Immature natural killer cell (primary cell): ENCODE measurements at regions not wholly inside any gene's neighbourhood (a gene's known extent, or its start where the extent isn't known, plus 50 kb on each side); places are given as distances from the start of the nearest gene placed in this dataset.

Experiments used
- DNase-seq, 3 donors: peaks; one replicate each; pipeline ENCODE4 v3.0.0; 2022; ENCODE audit warnings: mixed read lengths in 1 of 3
- H3K27ac Mint-ChIP-seq, 6 donors: one replicate each; pipeline ENCODE4 v1.8.0; 2020; ENCODE audit warnings: mixed read lengths in 6 of 6, mild to moderate bottlenecking in 5 of 6, inconsistent platforms in 4 of 6, moderate library complexity in 3 of 6
- H3K27me3 Mint-ChIP-seq, 3 donors: one replicate each; pipeline ENCODE4 v1.8.0; 2020 to 2021; ENCODE audit warnings: low read depth in 3 of 3, mild to moderate bottlenecking in 3 of 3, mixed read lengths in 3 of 3, moderate library complexity in 3 of 3, inconsistent platforms in 1 of 3
- H3K36me3 Mint-ChIP-seq, 3 donors: one replicate each; pipeline ENCODE4 v1.8.0; 2020; ENCODE audit warnings: mixed read lengths in 3 of 3, inconsistent platforms in 2 of 3, mild to moderate bottlenecking in 2 of 3
- H3K4me1 Mint-ChIP-seq, 2 donors: one replicate each; pipeline ENCODE4 v1.8.0; 2020; ENCODE audit warnings: inconsistent platforms in 2 of 2, mild to moderate bottlenecking in 2 of 2, mixed read lengths in 2 of 2, moderate library complexity in 1 of 2
- H3K4me3 Mint-ChIP-seq, 5 donors: one replicate each; pipeline ENCODE4 v1.8.0; 2020; ENCODE audit warnings: mild to moderate bottlenecking in 5 of 5, mixed read lengths in 5 of 5, inconsistent platforms in 3 of 5, moderate library complexity in 3 of 5
- H3K9me3 Mint-ChIP-seq, 6 donors: one replicate each; pipeline ENCODE4 v1.8.0; 2020; ENCODE audit warnings: mild to moderate bottlenecking in 6 of 6, mixed read lengths in 6 of 6, inconsistent platforms in 4 of 6, moderate library complexity in 3 of 6

- no peak for DNase-seq
- no peaks in the 10 kb centered on the region for H3K4me1 Mint-ChIP-seq
- H3K27ac Mint-ChIP-seq, result no peak overlapping the region
- H3K27me3 Mint-ChIP-seq, result peaks cover 0 to 9% (median 2%) of the 10 kb centered on the region in 3 donors
- no peak overlapping the region for H3K4me3 Mint-ChIP-seq
- H3K36me3 Mint-ChIP-seq, result no peaks in the 10 kb centered on the region
- H3K9me3 Mint-ChIP-seq, result no peaks in the 10 kb centered on the region
Observed at GRCh38 chr6:40930045-40930444, 109.0 kb downstream of the UNC5CL start.

- Mint-ChIP-seq H3K9me3 (no peaks in the 10 kb centered on the region), H3K27ac (no peak overlapping the region), H3K4me3 (no peak overlapping the region), H3K27me3 (peaks cover 0 to 9% (median 0%) of the 10 kb centered on the region in 3 donors), H3K36me3 (no peaks in the 10 kb centered on the region), H3K4me1 (no peaks in the 10 kb centered on the region)
- no peak for DNase-seq
Observed at GRCh38 chr6:40929176-40929575, 109.8 kb downstream of the UNC5CL start.

- peaks cover 0 to 9% (median 0%) of the 10 kb centered on the region in 3 donors for H3K27me3 Mint-ChIP-seq
Observed at GRCh38 chr6:40928763-40929162, 110.3 kb downstream of the UNC5CL start.

GRCh38 chr6:40928307-40928706 lies 110.7 kb downstream of the UNC5CL start:
- H3K27me3 Mint-ChIP-seq, result peaks cover 0 to 9% (median 0%) of the 10 kb centered on the region in 3 donors
- H3K27ac Mint-ChIP-seq, result no peak overlapping the region
- DNase-seq, result no peak
- no peak overlapping the region for H3K4me3 Mint-ChIP-seq
- H3K36me3 Mint-ChIP-seq, result no peaks in the 10 kb centered on the region
- H3K9me3 Mint-ChIP-seq, result no peaks in the 10 kb centered on the region
- no peaks in the 10 kb centered on the region for H3K4me1 Mint-ChIP-seq

More at GRCh38 chr6:40928763-40929162, 110.3 kb downstream of the UNC5CL start:
- H3K27ac Mint-ChIP-seq, result no peak overlapping the region
- H3K4me3 Mint-ChIP-seq, result no peak overlapping the region
- no peaks in the 10 kb centered on the region for H3K4me1 Mint-ChIP-seq
- H3K36me3 Mint-ChIP-seq, result no peaks in the 10 kb centered on the region
- DNase-seq, result no peak
- no peaks in the 10 kb centered on the region for H3K9me3 Mint-ChIP-seq

- H3K36me3 Mint-ChIP-seq, result no peaks in the 10 kb centered on the region
- peaks cover 0 to 9% (median 0%) of the 10 kb centered on the region in 3 donors for H3K27me3 Mint-ChIP-seq
- no peak overlapping the region for H3K4me3 Mint-ChIP-seq
- no peak for DNase-seq
- H3K27ac Mint-ChIP-seq, result no peak overlapping the region
- H3K4me1 Mint-ChIP-seq, result no peaks in the 10 kb centered on the region
- H3K9me3 Mint-ChIP-seq, result no peaks in the 10 kb centered on the region
Observed at GRCh38 chr6:40925341-40925740, 113.7 kb downstream of the UNC5CL start.

GRCh38 chr6:40924839-40925238 lies 114.2 kb downstream of the UNC5CL start:
- Mint-ChIP-seq H3K9me3 (no peaks in the 10 kb centered on the region), H3K27me3 (peaks cover 0 to 9% (median 0%) of the 10 kb centered on the region in 3 donors), H3K27ac (no peak overlapping the region), H3K4me1 (no peaks in the 10 kb centered on the region), H3K4me3 (no peak overlapping the region), H3K36me3 (no peaks in the 10 kb centered on the region)
- DNase-seq, result no peak

- H3K27me3 Mint-ChIP-seq, result peaks cover 0 to 12% (median 3%) of the 10 kb centered on the region in 3 donors
- no peaks in the 10 kb centered on the region for H3K36me3 Mint-ChIP-seq
- H3K9me3 Mint-ChIP-seq, result no peaks in the 10 kb centered on the region
- H3K4me3 Mint-ChIP-seq, result no peak overlapping the region
- no peak overlapping the region for H3K27ac Mint-ChIP-seq
- no peak for DNase-seq
- H3K4me1 Mint-ChIP-seq, result no peaks in the 10 kb centered on the region
Observed at GRCh38 chr6:40923880-40924279, 115.1 kb downstream of the UNC5CL start.

GRCh38 chr6:40923326-40923725 lies 115.7 kb downstream of the UNC5CL start:
- H3K27ac Mint-ChIP-seq, result no peak overlapping the region
- no peak for DNase-seq
- H3K4me1 Mint-ChIP-seq, result no peaks in the 10 kb centered on the region
- peaks cover 0 to 12% (median 3%) of the 10 kb centered on the region in 3 donors for H3K27me3 Mint-ChIP-seq
- no peak overlapping the region for H3K4me3 Mint-ChIP-seq
- H3K36me3 Mint-ChIP-seq, result no peaks in the 10 kb centered on the region
- H3K9me3 Mint-ChIP-seq, result no peaks in the 10 kb centered on the region

- H3K27ac Mint-ChIP-seq, result no peak overlapping the region
- no peak overlapping the region for H3K4me3 Mint-ChIP-seq
- H3K4me1 Mint-ChIP-seq, result no peaks in the 10 kb centered on the region
- H3K27me3 Mint-ChIP-seq, result peaks cover 0 to 8% (median 3%) of the 10 kb centered on the region in 3 donors
- no peaks in the 10 kb centered on the region for H3K9me3 Mint-ChIP-seq
- no peak for DNase-seq
- H3K36me3 Mint-ChIP-seq, result no peaks in the 10 kb centered on the region
Observed at GRCh38 chr6:40922281-40922680, 116.7 kb downstream of the UNC5CL start.

GRCh38 chr6:40918040-40918651 lies 120.9 kb downstream of the UNC5CL start:
- Mint-ChIP-seq H3K27ac (no peak overlapping the region), H3K9me3 (no peaks in the 10 kb centered on the region), H3K4me3 (no peak overlapping the region), H3K27me3 (peaks cover 1 to 8% (median 5%) of the 10 kb centered on the region in 3 donors), H3K36me3 (no peaks in the 10 kb centered on the region), H3K4me1 (no peaks in the 10 kb centered on the region)
- DNase-seq, result no peak

GRCh38 chr6:40917603-40918002 lies 121.4 kb downstream of the UNC5CL start:
- H3K4me3 Mint-ChIP-seq, result no peak overlapping the region
- no peaks in the 10 kb centered on the region for H3K9me3 Mint-ChIP-seq
- no peaks in the 10 kb centered on the region for H3K4me1 Mint-ChIP-seq
- H3K36me3 Mint-ChIP-seq, result no peaks in the 10 kb centered on the region
- peaks cover 1 to 8% (median 5%) of the 10 kb centered on the region in 3 donors for H3K27me3 Mint-ChIP-seq
- H3K27ac Mint-ChIP-seq, result no peak overlapping the region
- DNase-seq, result no peak

GRCh38 chr6:40916845-40917244 lies 122.2 kb downstream of the UNC5CL start:
- H3K36me3 Mint-ChIP-seq, result no peaks in the 10 kb centered on the region
- H3K27ac Mint-ChIP-seq, result no peak overlapping the region
- DNase-seq, result no peak
- peaks cover 0 to 2% of the 10 kb centered on the region in 2 donors for H3K4me1 Mint-ChIP-seq
- H3K4me3 Mint-ChIP-seq, result no peak overlapping the region
- H3K27me3 Mint-ChIP-seq, result peaks cover 1 to 8% (median 5%) of the 10 kb centered on the region in 3 donors
- H3K9me3 Mint-ChIP-seq, result no peaks in the 10 kb centered on the region

- DNase-seq, result no peak
- H3K9me3 Mint-ChIP-seq, result no peaks in the 10 kb centered on the region
- H3K27me3 Mint-ChIP-seq, result peaks cover 1 to 8% (median 5%) of the 10 kb centered on the region in 3 donors
- H3K36me3 Mint-ChIP-seq, result no peaks in the 10 kb centered on the region
- peaks cover 0 to 2% of the 10 kb centered on the region in 2 donors for H3K4me1 Mint-ChIP-seq
- H3K4me3 Mint-ChIP-seq, result no peak overlapping the region
- no peak overlapping the region for H3K27ac Mint-ChIP-seq
Observed at GRCh38 chr6:40915165-40915564, 123.9 kb downstream of the UNC5CL start.

GRCh38 chr6:40914005-40914404 lies 125.0 kb downstream of the UNC5CL start:
- H3K27ac Mint-ChIP-seq, result no peak overlapping the region
- H3K4me3 Mint-ChIP-seq, result no peak overlapping the region
- no peak for DNase-seq
- H3K9me3 Mint-ChIP-seq, result no peaks in the 10 kb centered on the region
- peaks cover 0 to 2% of the 10 kb centered on the region in 2 donors for H3K4me1 Mint-ChIP-seq
- peaks cover 1 to 6% (median 2%) of the 10 kb centered on the region in 3 donors for H3K27me3 Mint-ChIP-seq
- H3K36me3 Mint-ChIP-seq, result no peaks in the 10 kb centered on the region
